Psoas muscle (tissue), 7 donors: ENCODE measurements at regions not wholly inside any gene's neighbourhood (a gene's known extent, or its start where the extent isn't known, plus 50 kb on each side); places are given as distances from the start of the nearest gene placed in this dataset.

Experiments used
- ATAC-seq, 4 donors: fragments of 200-7000 bp; cut with Tn5 transposase; one replicate each; pipeline ENCODE4 v1.9.1; 2020; ENCODE audit warnings: moderate library complexity in 3 of 4, mild to moderate bottlenecking in 2 of 4
- DNase-seq, 2 donors: peaks; one replicate each; pipeline ENCODE4 v3.0.0-alpha.2; 2020
- H3K27ac ChIP-seq: fragments of 200-600 bp; one replicate; pipeline ENCODE4 v1.8.0; 2022
- H3K27me3 ChIP-seq, 3 donors: fragments of 200-600 bp in 1 of 3; one replicate each; pipeline versions ENCODE4 v1.6.1 to v1.8.0; 2013 to 2022; ENCODE audit warnings: low read length in 2 of 3, mild to moderate bottlenecking in 2 of 3, moderate library complexity in 1 of 3; ENCODE audit not compliant: insufficient read depth in 3 of 3
- H3K36me3 ChIP-seq, 2 donors: fragments of 200-600 bp in 1 of 2; one replicate each; pipeline versions ENCODE4 v1.6.1 to v1.8.0; 2013 to 2022; ENCODE audit warnings: low read depth in 1 of 2, mild to moderate bottlenecking in 1 of 2, moderate library complexity in 1 of 2; ENCODE audit not compliant: insufficient read depth in 1 of 2
- H3K4me1 ChIP-seq: fragments of 200-600 bp; one replicate; pipeline ENCODE4 v1.8.0; 2022
- H3K4me3 ChIP-seq: fragments of 200-600 bp; one replicate; pipeline ENCODE4 v1.8.0; 2022; ENCODE audit warnings: mild to moderate bottlenecking
- H3K9me3 ChIP-seq: fragments of 200-600 bp; one replicate; pipeline ENCODE4 v1.8.0; 2022
- CTCF ChIP-seq: fragments of 200-600 bp; IDR thresholded peaks from one replicate; pipeline ENCODE4 v1.8.0; 2022; ENCODE audit warnings: antibody characterized with exemption
- WGBS, 3 donors: extraction: QIAGEN DNeasy Blood & Tissue Kit; methylation state at CpG; one replicate each; pipeline versions ENCODE4 v1.1.6 to v1.1.7; 2013; 5-methylcytosine and 5-hydroxymethylcytosine counted together
- intact Hi-C, 2 donors: fragments of 100-400 bp; cut with DNase I; formaldehyde crosslinking; loops; one replicate each; pipeline versions ENCODE4 v1.11.0 to v1.14.2; 2022
- donor health status: healthy with polysubstance abuse.
- donor health status: DM: no; HTN: no; CAD: no; lungs with moderate emphysema.
- donor health status: Bipolar disorder and iron deficiency.
- donor health status: healthy.
- donor health status: DM: yes; HTN: yes; CAD: no.
- donor health status: DM: no; HTN: no; CAD: no.
- donor health status: DM: yes; HTN: yes; CAD: no.

DNA sequence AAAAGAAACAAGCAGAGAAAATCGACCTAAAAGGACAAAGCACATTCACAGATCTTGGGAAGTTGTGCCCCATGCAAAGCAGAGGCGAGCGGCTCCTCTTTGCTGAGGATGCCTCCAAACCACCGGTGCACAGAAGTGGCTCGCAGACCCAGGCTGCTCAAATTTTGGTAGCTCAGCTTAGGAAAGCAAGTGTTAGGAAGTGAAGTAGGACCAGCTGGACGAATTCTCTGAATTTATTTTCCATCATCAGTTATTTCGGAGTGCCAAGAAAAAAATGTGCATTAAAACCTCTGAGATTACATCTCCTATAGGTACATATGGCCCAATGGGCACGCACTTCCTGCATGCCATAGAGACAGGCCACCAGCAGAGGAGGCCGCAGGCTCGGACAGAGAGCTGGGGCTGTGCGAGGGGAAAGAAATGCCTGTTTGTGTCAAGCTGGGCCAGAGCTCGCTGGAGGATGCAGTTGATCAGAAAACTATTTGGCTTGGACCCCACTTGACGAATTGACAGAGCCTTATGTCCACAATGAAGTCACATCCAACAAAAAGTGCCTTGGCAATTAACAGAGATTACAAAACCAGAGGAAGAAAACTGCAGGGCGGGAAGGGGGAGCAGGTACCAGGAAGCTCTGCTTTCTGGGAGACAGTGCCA is 122.3 kb upstream of the LYZL2 start:
- DNase-seq = peak; percentile 81 to 89
- no peak overlapping the region for H3K4me3 ChIP-seq
- 33 to 59% (median 39%) methylated on average over 14 of the region's 14 CpGs for WGBS, 3 donors
- H3K4me1 ChIP-seq = no peaks in the 10 kb centered on the region
- no peak overlapping the region for H3K27ac ChIP-seq
- intact Hi-C loops = loop anchor here in 1 of 2 donors (10.0 kb wide), 1 partner anchor 1063 kb away; no protein-coding TSS in a partner anchor
- no peaks in the 10 kb centered on the region for H3K36me3 ChIP-seq
- H3K27me3 ChIP-seq = no peaks in the 10 kb centered on the region
- ATAC-seq = peak; percentile 77 to 97 (median 88)
- TF ChIP-seq CTCF = peak; percentile 87
- H3K9me3 ChIP-seq = no peaks in the 10 kb centered on the region

- Histone ChIP-seq H3K27ac (no peak overlapping the region), H3K9me3 (no peaks in the 10 kb centered on the region), H3K27me3 (no peaks in the 10 kb centered on the region), H3K4me1 (no peaks in the 10 kb centered on the region), H3K36me3 (no peaks in the 10 kb centered on the region), H3K4me3 (no peak overlapping the region)
- DNase-seq = no peak
- ATAC-seq = no peak
- no peak for TF ChIP-seq CTCF
- intact Hi-C loops = loop anchor here in 1 of 2 donors (10.0 kb wide), 1 partner anchor 1064 kb away; no protein-coding TSS in a partner anchor
- WGBS, 3 donors = 41 to 46% (median 41%) methylated on average over 10 of the region's 10 CpGs
Observed at GRCh38 chr10:30750971-30751677, 121.6 kb upstream of the LYZL2 start.

DNA sequence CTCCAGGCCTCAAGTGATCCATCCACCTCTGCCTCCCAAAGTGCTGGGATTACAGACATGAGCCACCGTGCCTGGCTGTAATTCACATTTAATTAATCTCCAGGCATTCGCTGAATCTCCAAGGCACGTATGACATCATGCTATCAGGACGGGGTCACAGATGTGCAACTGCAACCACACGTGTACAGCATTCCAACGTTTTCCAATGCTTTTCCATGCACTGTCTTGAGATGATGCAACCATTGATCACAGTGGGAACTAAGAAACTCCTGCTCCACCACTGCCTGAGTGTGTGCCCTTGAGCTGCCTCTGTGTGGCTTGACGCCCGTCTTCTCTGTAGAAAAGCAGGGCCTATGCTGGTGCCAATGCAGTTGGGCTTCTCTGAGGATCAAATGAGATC is 119.8 kb upstream of the LYZL2 start:
- Histone ChIP-seq H3K4me1 (no peaks in the 10 kb centered on the region), H3K9me3 (no peaks in the 10 kb centered on the region), H3K36me3 (no peaks in the 10 kb centered on the region), H3K27ac (no peak overlapping the region), H3K27me3 (no peaks in the 10 kb centered on the region), H3K4me3 (no peak overlapping the region)
- ATAC-seq (no peak), DNase-seq (no peak)
- intact Hi-C loops = no loop called here
- WGBS, 3 donors = 50 to 68% (median 54%) methylated on average over 8 of the region's 8 CpGs
- TF ChIP-seq CTCF = no peak

- intact Hi-C loops = no loop called here
- Histone ChIP-seq H3K9me3 (no peaks in the 10 kb centered on the region), H3K27ac (no peak overlapping the region), H3K4me1 (no peaks in the 10 kb centered on the region), H3K36me3 (no peaks in the 10 kb centered on the region), H3K27me3 (no peaks in the 10 kb centered on the region), H3K4me3 (no peak overlapping the region)
- ATAC-seq = no peak
- 69 to 75% (median 72%) methylated on average over 7 of the region's 7 CpGs for WGBS, 3 donors
- no peak for TF ChIP-seq CTCF
- DNase-seq = no peak
Observed at GRCh38 chr10:30748152-30748973, 118.8 kb upstream of the LYZL2 start.
